HCEC 1CT (cell line): ENCODE measurements at regions not wholly inside any gene's neighbourhood (a gene's known extent, or its start where the extent isn't known, plus 50 kb on each side); places are given as distances from the start of the nearest gene placed in this dataset.
"Not testable (repeated sequence)": the region's sequence is repeated elsewhere in the genome, so short reads cannot be mapped to it uniquely, and the experiment has no call there.

Source experiments
- DNase-seq: peaks from one replicate; pipeline ENCODE4 v3.0.0-alpha.2; 2017

GRCh38 chr6:165843121-165843520 is 180.1 kb upstream of the PDE10A start:
- DNase-seq: no peak

DNA sequence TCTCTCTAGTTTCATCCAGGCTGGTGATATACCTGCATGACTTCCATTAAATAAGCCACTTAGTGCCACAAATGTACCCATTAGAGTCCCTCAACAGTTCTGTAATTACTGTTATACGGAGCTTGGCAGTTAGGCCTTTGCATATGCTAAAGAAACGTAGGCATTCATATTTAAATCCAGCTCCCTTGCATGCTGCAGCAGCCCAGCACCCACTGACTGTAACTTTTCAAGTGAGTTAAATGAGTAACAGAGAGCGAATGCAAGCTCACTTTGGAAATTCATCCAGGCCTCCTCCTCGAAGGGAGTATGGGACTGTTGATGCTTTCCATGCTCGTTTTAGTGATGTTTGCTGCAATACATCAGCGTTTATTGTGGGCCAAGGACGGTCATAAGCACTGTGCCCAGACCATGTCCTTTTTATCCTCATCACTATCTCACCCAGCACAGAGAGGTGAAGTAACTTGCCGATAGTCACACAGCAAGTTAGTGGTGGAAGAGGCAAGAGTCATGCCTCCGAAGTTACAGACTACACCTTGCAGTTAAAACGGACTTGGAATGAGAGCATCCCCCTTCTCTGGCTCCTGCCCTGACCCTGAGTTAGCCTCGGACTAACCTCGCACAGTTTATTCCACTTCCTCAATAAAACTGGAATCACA is 179.4 kb upstream of the PDE10A start:
- DNase-seq: no peak

- no peak for DNase-seq
Observed at GRCh38 chr6:165841153-165841558, 178.1 kb upstream of the PDE10A start.

- DNase-seq: no peak
Observed at GRCh38 chr6:165837948-165838745, 175.1 kb upstream of the PDE10A start.

DNA sequence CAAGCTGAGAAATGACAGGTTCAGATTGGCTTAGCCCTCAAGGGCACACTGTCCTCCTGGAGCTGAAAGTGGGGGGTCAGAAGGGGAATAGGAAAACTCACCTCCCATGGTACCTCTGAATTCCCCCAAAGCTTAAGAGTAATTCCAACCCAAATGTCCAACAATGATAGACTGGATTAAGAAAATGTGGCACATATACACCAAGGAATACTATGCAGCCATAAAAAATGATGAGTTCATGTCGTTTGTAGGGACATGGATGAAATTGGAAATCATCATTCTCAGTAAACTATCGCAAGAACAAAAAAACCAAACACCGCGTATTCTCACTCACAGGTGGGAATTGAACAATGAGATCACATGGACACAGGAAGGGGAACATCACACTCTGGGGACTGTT is 173.6 kb upstream of the PDE10A start:
- not testable (repeated sequence) for DNase-seq

GRCh38 chr6:165835410-165835851 is 172.4 kb upstream of the PDE10A start:
- DNase-seq: no peak

- DNase-seq: no peak
Observed at GRCh38 chr6:165834613-165835259, 171.7 kb upstream of the PDE10A start.

DNA sequence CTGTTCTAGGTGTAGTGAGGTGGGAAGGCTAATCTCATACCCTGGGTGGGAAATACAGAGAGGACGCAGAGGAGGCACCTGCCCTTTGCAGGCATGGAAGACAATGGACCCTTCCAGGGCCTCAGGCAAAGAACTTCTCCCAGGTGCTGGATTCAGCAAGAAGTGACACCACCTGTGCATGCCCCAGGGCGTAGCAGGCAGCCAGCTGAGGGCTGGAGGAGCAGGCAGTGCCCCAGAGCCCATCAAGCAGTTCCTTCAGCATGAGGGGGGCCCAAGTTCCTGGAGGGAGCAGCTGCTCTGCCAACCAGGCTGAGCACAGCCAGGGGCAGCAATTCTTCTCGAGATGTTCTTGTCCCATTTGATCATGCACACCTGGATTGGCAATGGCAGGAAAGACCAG is 170.3 kb upstream of the PDE10A start:
- DNase-seq: no peak

DNA sequence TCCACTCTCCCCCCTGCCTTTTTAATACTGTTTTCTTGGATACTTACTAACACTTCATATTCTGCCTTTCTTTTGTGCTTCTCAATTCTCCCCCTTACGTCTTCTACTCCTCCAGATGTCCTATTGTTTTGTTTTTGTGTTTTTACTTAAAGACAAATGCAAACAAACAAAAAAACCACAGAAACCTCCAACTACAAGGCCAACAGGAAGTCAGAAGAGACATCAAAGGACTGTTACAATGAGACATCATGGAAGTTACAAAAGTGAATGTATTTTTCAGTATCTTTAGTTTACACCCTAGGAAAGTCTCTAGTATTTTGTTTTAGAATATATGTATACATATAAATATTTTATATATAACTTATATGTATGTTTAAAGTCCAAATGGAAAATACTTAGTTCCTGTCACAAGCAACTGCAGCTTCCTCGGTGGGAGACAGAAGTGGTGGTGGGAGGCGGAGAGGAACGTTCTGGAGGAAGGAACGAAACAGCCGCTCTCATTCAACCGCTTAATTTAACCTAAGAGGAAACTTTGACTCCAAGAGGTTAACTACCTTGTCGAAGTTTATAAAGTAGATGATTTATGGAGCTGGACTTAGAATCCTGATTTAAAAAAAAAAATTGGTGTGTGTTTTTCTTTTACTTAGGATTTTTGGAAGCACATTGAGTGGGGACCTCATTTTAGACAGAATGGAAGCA is 168.9 kb upstream of the PDE10A start:
- no peak for DNase-seq

DNA sequence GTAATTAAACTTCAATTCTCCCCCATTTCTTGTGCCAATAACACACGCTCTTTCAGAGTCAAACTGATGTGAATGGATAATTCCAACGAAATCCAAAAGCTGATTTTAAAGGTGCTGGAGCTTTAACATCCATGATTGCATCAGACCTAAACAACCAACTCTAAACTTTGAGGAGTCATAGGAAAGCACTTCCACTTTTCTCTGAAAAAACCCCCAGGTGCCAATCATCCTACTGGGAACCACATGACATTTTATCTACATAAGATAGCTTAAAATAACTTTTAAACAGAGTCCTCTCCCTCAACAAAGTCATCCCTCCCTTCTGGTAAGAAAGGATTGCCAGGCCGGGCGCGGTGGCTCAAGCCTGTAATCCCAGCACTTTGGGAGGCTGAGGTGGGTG is 167.7 kb upstream of the PDE10A start:
- no peak for DNase-seq

GRCh38 chr6:165829376-165829775 is 166.3 kb upstream of the PDE10A start:
- no peak for DNase-seq

- no peak for DNase-seq
Observed at GRCh38 chr6:165827190-165827518, 164.1 kb upstream of the PDE10A start.

- no peak for DNase-seq
Observed at GRCh38 chr6:165826487-165827189, 163.6 kb upstream of the PDE10A start.

DNA sequence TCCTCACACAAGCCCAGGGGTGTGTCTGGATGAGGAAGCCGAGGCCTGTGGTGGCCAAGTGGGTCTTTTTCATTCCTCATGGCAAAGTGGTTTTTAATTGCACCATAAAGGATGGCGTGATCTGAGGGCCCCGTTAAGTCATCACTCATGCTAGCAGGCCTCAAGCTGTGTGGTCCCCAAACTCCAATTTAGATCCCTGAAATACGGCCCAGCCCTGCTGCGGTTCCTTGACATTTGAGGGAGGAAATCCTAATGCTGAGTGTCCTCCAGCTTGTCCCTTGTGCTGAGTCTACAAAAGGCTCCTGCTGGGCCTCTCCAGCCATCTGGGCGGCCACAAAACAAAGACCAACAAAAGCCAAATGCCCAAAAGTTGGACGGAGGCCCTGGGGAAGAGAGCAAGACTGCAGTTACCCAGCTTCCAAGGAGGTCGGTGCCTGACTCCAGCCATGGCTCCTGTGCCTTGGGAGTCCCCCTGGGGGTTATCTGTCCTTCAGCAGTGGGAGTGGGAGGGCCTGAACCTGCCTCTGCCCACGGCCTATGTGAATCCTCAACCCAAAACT is 162.3 kb upstream of the PDE10A start:
- DNase-seq: no peak

- no peak for DNase-seq
Observed at GRCh38 chr6:165823609-165824326, 160.7 kb upstream of the PDE10A start.

DNA sequence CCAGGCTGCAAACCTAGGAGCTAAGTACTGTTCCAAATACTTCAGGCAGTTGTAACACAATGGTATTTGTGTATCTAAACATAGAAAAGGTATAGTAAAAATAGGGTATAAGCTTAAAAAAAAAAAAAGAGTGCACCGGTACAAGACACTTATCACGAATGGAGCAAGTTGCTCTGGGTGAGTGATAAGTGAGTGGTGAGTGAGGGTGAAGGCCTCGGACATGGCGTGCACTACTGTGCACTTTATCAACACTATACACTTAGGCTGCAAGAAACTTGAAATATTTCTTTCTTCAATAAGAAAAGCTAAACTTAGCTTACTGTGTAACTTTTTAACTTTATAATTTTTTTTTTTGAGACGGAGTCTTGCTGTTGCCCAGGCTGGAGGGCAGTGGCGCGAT is 159.5 kb upstream of the PDE10A start:
- DNase-seq: no peak

DNA sequence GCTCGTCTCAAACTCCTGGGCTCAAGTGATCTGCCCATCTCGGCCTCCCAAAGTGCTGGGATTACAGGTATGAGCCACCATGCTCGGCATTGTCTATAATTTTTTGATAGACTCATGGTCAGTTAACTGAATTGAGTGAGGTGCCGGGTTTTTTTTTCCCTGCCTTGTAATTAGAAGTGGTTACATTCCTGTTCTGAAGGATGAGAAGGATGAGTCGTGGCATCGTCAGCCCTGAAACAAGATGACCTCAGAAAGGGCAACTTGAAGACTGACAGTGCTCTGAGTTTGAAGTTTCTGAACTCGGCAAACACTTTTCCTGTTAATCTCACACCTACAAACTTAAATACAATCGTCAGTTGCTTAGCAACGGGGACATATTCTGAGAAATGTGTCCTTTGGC is 158.7 kb upstream of the PDE10A start:
- no peak for DNase-seq

- no peak for DNase-seq
Observed at GRCh38 chr6:165820934-165821333, 157.9 kb upstream of the PDE10A start.

- no peak for DNase-seq
Observed at GRCh38 chr6:165820407-165820806, 157.4 kb upstream of the PDE10A start.

DNA sequence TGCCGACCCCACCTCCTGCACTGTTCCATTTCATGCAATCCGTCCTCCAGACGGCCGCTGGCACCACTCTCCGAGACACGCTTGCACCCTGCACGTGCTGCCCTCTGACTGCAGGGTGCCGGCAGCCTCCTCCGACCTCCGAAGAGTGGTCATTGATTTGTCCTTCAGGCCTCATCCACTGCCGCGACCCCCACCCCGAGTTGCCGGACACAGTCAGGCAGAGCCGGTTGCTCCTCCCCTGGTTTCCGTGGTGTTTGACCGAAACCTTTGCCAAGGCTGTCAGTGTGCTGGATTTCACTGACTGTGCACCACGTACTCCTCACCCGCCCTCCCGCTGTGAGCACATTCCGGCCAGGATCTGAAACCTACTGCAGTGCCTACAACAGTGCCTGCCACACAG is 156.4 kb upstream of the PDE10A start:
- no peak for DNase-seq

DNA sequence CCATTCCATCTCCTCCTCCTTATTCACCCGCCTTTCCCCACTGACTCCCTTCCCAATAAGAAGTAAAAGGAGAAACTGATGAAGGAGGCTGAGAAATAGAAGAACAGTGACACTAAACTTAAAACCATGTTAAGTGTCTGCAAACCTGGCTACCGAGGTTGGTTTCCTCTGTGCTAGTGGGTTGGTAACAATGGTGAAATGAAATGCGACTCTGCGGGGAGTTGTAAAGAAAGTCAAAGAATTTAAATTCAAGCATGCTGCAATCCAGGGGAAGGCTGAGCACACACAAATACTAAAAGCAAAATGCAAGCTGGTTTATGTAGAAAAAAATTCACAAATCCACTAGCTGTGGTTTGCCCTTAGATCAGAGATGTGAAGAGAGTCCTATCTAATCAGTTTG is 155.2 kb upstream of the PDE10A start:
- DNase-seq: no peak

DNA sequence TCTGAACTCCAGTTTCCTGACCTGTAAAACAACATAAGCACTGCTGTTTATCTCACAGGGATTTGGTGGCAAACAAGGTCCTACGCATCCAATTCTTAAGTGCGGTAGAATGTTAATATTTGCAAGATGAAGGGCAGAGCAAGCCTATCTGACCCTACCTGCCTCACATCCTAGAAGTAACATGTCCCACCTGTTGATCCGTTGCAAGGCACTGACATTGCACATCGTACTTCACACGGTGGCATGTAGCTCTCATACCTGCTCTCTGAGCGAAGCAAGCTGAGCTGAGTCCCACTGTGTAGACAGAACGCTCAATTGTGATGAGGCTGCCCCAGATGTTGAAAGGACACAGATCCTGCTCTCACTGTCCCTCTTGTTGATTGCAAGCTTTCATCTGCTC is 154.7 kb upstream of the PDE10A start:
- DNase-seq: no peak
